ENCODE measurements at regions not wholly inside any gene's neighbourhood (a gene's known extent, or its start where the extent isn't known, plus 50 kb on each side); places are given as distances from the start of the nearest gene placed in this dataset.

- H3K4me1 ChIP-seq = no peaks in the 10 kb centered on the region
- H3K9me3 ChIP-seq = no peaks in the 10 kb centered on the region
- no peak for DNase-seq (ENCODE audit: low spot score in 2 of 2)
- WGBS = 62% methylated on average over 5 of the region's 5 CpGs
- no peak for TF ChIP-seq EP300 (IDR thresholded peaks at IDR 0.05)
- TF ChIP-seq, protein P1, sequence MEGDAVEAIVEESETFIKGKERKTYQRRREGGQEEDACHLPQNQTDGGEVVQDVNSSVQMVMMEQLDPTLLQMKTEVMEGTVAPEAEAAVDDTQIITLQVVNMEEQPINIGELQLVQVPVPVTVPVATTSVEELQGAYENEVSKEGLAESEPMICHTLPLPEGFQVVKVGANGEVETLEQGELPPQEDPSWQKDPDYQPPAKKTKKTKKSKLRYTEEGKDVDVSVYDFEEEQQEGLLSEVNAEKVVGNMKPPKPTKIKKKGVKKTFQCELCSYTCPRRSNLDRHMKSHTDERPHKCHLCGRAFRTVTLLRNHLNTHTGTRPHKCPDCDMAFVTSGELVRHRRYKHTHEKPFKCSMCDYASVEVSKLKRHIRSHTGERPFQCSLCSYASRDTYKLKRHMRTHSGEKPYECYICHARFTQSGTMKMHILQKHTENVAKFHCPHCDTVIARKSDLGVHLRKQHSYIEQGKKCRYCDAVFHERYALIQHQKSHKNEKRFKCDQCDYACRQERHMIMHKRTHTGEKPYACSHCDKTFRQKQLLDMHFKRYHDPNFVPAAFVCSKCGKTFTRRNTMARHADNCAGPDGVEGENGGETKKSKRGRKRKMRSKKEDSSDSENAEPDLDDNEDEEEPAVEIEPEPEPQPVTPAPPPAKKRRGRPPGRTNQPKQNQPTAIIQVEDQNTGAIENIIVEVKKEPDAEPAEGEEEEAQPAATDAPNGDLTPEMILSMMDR (IDR thresholded peaks at IDR 0.05) = no peak
- no peak for TF ChIP-seq POLR2AphosphoS5 (IDR thresholded peaks at IDR 0.05)
- TF ChIP-seq POLR2A (IDR thresholded peaks at IDR 0.05) = no peak
- H3K4me3 ChIP-seq = no peak overlapping the region
- H3K36me3 ChIP-seq = no peaks in the 10 kb centered on the region
- no peak overlapping the region for H3K27ac ChIP-seq
- no peaks in the 10 kb centered on the region for H3K27me3 ChIP-seq
Measured at GRCh38 chr2:53448086-53448485, 319.5 kb upstream of the CHAC2 start.

DNA sequence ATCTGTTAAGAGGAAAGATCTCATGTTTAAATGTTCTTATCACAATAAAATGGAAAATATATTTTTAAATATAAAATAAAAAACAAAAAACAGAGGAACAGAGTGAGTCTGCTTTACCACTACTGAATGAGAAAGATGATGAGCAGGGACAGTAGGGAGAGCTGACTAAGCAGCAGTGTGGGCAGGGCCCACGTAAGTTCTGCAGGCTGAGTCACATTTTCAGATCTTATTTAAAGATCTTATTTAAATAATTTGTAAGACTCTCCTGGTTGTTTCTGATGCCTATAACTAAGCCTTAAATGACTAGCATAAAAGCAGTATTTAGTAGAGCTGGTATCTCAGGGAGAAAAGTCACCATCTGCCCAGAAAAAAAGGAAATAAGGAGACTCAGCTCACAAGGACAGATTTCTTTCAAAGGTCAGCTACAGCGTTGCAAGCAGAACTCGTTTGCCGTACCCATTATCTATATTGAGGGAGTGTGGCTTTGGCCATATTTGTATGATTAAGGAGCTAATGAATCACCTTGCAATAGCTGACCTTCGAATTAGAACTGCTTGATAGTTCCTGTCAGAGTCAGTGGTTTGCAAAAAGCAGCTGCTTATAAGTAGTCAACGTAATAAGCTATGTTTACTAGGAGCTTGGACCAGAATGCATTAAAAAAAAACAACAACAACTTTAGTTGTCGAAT is 322.1 kb upstream of the CHAC2 start:
- H3K27me3 ChIP-seq = no peaks in the 10 kb centered on the region
- WGBS = 64% methylated on average over 7 of the region's 7 CpGs
- H3K4me3 ChIP-seq = no peak overlapping the region
- no peak for DNase-seq (ENCODE audit: low spot score in 2 of 2)
- H3K27ac ChIP-seq = no peak overlapping the region
- H3K36me3 ChIP-seq = no peaks in the 10 kb centered on the region
- no peaks in the 10 kb centered on the region for H3K9me3 ChIP-seq
- no peak for TF ChIP-seq POLR2AphosphoS5 (IDR thresholded peaks at IDR 0.05)
- TF ChIP-seq, protein P1 (IDR thresholded peaks at IDR 0.05) = no peak
- no peak for TF ChIP-seq EP300 (IDR thresholded peaks at IDR 0.05)
- no peak for TF ChIP-seq POLR2A (IDR thresholded peaks at IDR 0.05)
- H3K4me1 ChIP-seq = no peaks in the 10 kb centered on the region

DNA sequence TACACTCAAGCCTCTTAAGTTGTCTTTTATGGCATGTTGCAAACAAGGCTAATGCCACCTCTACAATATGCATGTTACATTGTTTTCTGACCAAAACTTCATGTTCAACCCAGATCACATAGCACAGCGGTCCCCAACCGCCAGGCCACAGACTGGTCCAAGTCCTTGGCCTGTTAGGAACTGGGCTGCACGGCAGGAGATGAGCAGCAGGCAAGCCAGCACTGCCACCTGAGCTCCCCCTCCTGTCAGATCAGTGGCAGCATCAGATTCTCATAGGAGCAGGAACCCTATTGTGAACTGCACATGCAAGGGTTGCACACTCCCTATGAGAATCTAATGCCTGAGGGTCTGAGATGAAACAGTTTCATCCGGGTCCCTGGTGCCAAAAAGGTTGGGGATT is 324.8 kb upstream of the CHAC2 start:
- WGBS = 70% methylated on average over 4 of the region's 4 CpGs
- Histone ChIP-seq H3K36me3 (no peaks in the 10 kb centered on the region), H3K4me1 (no peaks in the 10 kb centered on the region), H3K27me3 (no peaks in the 10 kb centered on the region), H3K27ac (no peak overlapping the region), H3K4me3 (no peak overlapping the region), H3K9me3 (no peaks in the 10 kb centered on the region)
- TF ChIP-seq EP300 (IDR thresholded peaks at IDR 0.05) = no peak
- TF ChIP-seq POLR2A (IDR thresholded peaks at IDR 0.05) = no peak
- TF ChIP-seq POLR2AphosphoS5 (IDR thresholded peaks at IDR 0.05) = no peak
- TF ChIP-seq, protein P1 (IDR thresholded peaks at IDR 0.05) = no peak
- DNase-seq (ENCODE audit: low spot score in 2 of 2) = no peak

DNA sequence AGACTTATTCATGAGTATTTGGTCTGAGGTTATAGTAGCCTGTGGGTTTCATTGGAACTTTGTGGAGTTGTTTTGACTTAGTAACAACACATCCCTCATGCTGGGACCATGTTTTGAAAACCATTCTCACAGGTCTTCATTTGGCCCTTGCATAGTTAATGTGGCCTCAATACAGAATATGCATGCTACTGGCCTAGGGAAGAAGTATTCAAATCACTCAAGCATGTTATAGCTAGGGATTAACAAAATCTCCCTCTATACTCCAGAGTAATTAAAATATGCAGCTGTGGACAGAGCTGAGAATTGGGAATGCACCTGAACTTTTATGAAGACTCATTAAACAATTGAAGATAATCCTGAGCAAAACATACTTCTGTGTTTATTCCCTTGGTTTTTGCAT is 325.5 kb upstream of the CHAC2 start:
- Histone ChIP-seq H3K27ac (no peak overlapping the region), H3K27me3 (no peaks in the 10 kb centered on the region), H3K36me3 (no peaks in the 10 kb centered on the region), H3K4me3 (no peak overlapping the region), H3K9me3 (no peaks in the 10 kb centered on the region), H3K4me1 (no peaks in the 10 kb centered on the region)
- no peak for TF ChIP-seq EP300 (IDR thresholded peaks at IDR 0.05)
- TF ChIP-seq POLR2A (IDR thresholded peaks at IDR 0.05) = no peak
- TF ChIP-seq, protein P1 (IDR thresholded peaks at IDR 0.05) = no peak
- no peak for TF ChIP-seq POLR2AphosphoS5 (IDR thresholded peaks at IDR 0.05)
- no peak for DNase-seq (ENCODE audit: low spot score in 2 of 2)

GRCh38 chr2:53438692-53439091 is 328.9 kb upstream of the CHAC2 start:
- Histone ChIP-seq H3K27me3 (no peaks in the 10 kb centered on the region), H3K4me3 (no peak overlapping the region), H3K4me1 (no peaks in the 10 kb centered on the region), H3K9me3 (no peaks in the 10 kb centered on the region), H3K36me3 (no peaks in the 10 kb centered on the region), H3K27ac (no peak overlapping the region)
- TF ChIP-seq POLR2AphosphoS5 (IDR thresholded peaks at IDR 0.05) (no peak), POLR2A (IDR thresholded peaks at IDR 0.05) (no peak), EP300 (IDR thresholded peaks at IDR 0.05) (no peak)
- TF ChIP-seq, protein P1 (IDR thresholded peaks at IDR 0.05) = no peak
- no peak for DNase-seq (ENCODE audit: low spot score in 2 of 2)
- 79% methylated on average over 1 of the region's 1 CpG for WGBS

Data from suprapubic skin (tissue), 4 donors.